ENCODE measurements at regions not wholly inside any gene's neighbourhood (a gene's known extent, or its start where the extent isn't known, plus 50 kb on each side); places are given as distances from the start of the nearest gene placed in this dataset.

DNA sequence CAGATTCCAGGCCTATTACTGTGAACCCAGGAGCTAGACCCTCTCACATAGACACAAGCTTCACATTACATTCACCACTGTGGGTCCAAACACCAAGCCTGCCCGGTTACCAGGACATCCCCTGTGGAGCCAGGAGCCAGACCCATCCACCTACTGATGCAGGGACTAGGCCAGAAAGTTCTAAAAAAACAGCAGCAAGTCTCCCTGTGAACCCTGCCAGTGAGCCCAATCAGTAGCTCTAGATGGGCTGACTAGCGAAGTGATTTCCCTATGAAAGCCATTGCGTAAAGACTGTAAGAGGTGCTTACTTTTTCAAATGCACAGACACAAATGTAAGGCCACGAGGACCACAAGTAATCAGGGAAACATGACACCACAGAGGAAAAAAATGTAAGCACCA lies 352.3 kb downstream of the TMEM161B start:
- ATAC-seq (ENCODE audit: low FRiP score in 2 of 2) (no peak), DNase-seq (no peak)
- 69% methylated on average over 3 to 4 of the region's 4 CpGs for WGBS, 2 donors
- H3K36me3 ChIP-seq = no peaks in the 10 kb centered on the region
- H3K4me3 ChIP-seq = no peak overlapping the region
- H3K27ac ChIP-seq = no peak overlapping the region
- H3K4me1 ChIP-seq = no peaks in the 10 kb centered on the region
- no peaks in the 10 kb centered on the region for H3K27me3 ChIP-seq
- H3K9me3 ChIP-seq = no peaks in the 10 kb centered on the region
- TF ChIP-seq POLR2A (IDR thresholded peaks at IDR 0.05) (no peak), EP300 (IDR thresholded peaks at IDR 0.05) (no peak)

DNA sequence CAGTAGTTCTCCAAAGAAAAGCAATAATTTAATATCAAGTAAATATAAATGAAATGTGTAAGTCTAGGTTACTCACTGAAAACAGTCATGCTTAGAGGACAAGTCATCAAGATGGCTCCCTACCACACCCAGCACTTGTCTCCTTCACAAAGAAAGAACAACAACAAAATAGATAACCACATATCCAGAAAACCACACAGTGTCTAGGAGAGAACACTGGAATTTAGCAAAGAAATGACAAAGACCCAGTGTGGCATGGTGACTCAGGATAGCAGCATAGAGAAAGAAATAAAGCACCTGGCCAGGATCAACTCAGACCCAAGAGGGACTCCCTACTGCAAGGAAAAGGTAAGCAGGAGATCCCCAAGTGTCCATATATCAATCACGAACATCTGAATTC lies 356.2 kb downstream of the TMEM161B start:
- no peaks in the 10 kb centered on the region for H3K36me3 ChIP-seq
- H3K9me3 ChIP-seq = no peaks in the 10 kb centered on the region
- no peaks in the 10 kb centered on the region for H3K27me3 ChIP-seq
- H3K4me3 ChIP-seq = no peak overlapping the region
- TF ChIP-seq, protein P1, sequence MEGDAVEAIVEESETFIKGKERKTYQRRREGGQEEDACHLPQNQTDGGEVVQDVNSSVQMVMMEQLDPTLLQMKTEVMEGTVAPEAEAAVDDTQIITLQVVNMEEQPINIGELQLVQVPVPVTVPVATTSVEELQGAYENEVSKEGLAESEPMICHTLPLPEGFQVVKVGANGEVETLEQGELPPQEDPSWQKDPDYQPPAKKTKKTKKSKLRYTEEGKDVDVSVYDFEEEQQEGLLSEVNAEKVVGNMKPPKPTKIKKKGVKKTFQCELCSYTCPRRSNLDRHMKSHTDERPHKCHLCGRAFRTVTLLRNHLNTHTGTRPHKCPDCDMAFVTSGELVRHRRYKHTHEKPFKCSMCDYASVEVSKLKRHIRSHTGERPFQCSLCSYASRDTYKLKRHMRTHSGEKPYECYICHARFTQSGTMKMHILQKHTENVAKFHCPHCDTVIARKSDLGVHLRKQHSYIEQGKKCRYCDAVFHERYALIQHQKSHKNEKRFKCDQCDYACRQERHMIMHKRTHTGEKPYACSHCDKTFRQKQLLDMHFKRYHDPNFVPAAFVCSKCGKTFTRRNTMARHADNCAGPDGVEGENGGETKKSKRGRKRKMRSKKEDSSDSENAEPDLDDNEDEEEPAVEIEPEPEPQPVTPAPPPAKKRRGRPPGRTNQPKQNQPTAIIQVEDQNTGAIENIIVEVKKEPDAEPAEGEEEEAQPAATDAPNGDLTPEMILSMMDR (IDR thresholded peaks at IDR 0.05) = no peak
- H3K4me1 ChIP-seq = no peaks in the 10 kb centered on the region
- no peak for ATAC-seq (ENCODE audit: low FRiP score in 2 of 2)
- no peak overlapping the region for H3K27ac ChIP-seq
- no peak for DNase-seq
- WGBS, 2 donors = 94 to 100% methylated on average over 1 of the region's 1 CpG

DNA sequence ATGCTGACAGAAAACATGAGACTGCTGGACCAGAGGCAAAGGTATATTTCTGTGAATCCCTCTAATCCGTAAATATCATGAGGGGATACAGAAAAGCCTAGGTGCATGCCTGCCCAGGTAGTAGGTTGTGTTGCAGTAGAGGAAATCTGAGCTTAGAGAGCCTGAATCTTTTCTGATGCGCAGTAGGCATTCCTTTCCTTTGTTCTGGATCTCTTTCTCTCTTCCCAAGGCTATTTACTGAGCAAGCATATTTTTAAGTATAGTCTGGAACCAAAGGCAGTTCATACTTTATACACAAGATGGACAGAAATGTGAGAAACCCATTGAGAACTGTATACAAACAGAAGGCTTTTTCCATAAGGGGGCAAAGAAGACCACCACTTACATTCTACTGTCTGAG lies 359.3 kb downstream of the TMEM161B start:
- Histone ChIP-seq H3K9me3 (no peaks in the 10 kb centered on the region), H3K27me3 (no peaks in the 10 kb centered on the region), H3K4me3 (no peak overlapping the region), H3K27ac (no peak overlapping the region), H3K36me3 (no peaks in the 10 kb centered on the region), H3K4me1 (no peaks in the 10 kb centered on the region)
- DNase-seq = no peak
- WGBS, 2 donors = 73 to 85% methylated on average over 2 of the region's 2 CpGs
- TF ChIP-seq POLR2AphosphoS5 (IDR thresholded peaks at IDR 0.05) = no peak
- TF ChIP-seq, protein P1 (IDR thresholded peaks at IDR 0.05) = no peak
- TF ChIP-seq EP300 (IDR thresholded peaks at IDR 0.05) = no peak
- no peak for TF ChIP-seq POLR2A (IDR thresholded peaks at IDR 0.05)
- ATAC-seq (ENCODE audit: low FRiP score in 2 of 2) = no peak

DNA sequence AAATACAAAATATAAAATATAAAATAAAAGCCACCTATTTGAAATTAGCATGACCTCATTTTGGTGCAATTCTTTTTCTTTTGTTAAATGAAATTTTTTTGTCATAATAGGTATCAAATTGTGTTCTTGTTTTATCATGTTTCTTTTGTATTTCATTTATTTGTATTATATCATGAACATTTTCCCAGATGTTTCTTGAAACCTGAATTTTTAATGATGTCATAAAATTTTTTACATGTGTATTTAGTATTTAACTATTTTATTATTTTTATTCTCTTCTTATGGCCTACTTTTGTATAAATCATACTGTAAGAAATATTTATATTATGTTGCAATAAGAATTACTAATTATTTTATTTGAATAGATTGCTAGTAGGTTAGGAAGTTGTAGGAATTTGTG lies 361.7 kb downstream of the TMEM161B start:
- Histone ChIP-seq H3K36me3 (no peaks in the 10 kb centered on the region), H3K9me3 (no peaks in the 10 kb centered on the region), H3K4me1 (no peaks in the 10 kb centered on the region), H3K27ac (no peak overlapping the region), H3K27me3 (no peaks in the 10 kb centered on the region), H3K4me3 (no peak overlapping the region)
- ATAC-seq (ENCODE audit: low FRiP score in 2 of 2) = no peak
- DNase-seq = no peak
- TF ChIP-seq POLR2AphosphoS5 (IDR thresholded peaks at IDR 0.05) = no peak
- TF ChIP-seq, protein P1 (IDR thresholded peaks at IDR 0.05) = no peak
- no peak for TF ChIP-seq EP300 (IDR thresholded peaks at IDR 0.05)
- no peak for TF ChIP-seq POLR2A (IDR thresholded peaks at IDR 0.05)

DNA sequence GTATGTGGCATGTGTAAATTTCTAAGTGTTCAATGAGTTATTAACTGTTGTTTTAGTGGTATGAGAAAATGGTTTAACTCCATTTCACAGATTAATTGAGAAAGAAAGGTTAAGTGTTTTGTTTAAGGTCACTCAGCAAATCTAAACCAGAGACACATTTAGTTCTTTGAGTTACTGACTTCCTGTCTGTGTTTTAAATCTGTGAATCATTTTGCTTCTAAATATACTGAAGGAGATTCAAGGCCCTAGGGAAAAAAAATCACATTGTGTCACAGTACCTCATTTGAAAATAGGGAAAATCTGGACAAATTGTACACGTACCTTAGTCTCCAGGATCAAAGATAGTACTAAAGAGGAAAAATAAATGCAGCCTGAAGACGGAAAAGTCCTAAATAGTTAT lies 368.2 kb downstream of the TMEM161B start:
- ATAC-seq (ENCODE audit: low FRiP score in 2 of 2) (no peak), DNase-seq (no peak)
- H3K36me3 ChIP-seq = no peaks in the 10 kb centered on the region
- no peaks in the 10 kb centered on the region for H3K9me3 ChIP-seq
- TF ChIP-seq POLR2AphosphoS5 (IDR thresholded peaks at IDR 0.05) (no peak), POLR2A (IDR thresholded peaks at IDR 0.05) (no peak), EP300 (IDR thresholded peaks at IDR 0.05) (no peak)
- TF ChIP-seq, protein P1 (IDR thresholded peaks at IDR 0.05) = no peak
- H3K27me3 ChIP-seq = no peaks in the 10 kb centered on the region
- 70 to 75% methylated on average over 2 of the region's 2 CpGs for WGBS, 2 donors
- no peaks in the 10 kb centered on the region for H3K4me1 ChIP-seq
- no peak overlapping the region for H3K4me3 ChIP-seq
- H3K27ac ChIP-seq = no peak overlapping the region
